PC-9 (cell line): ENCODE measurements at regions not wholly inside any gene's neighbourhood (a gene's known extent, or its start where the extent isn't known, plus 50 kb on each side); places are given as distances from the start of the nearest gene placed in this dataset.

Experiments used
- EZH2 ChIP-seq: fragments of 200-600 bp; sonication (generic); IDR thresholded peaks from 2 replicates; pipeline ENCODE4 v1.8.0; 2017; ENCODE audit warnings: antibody characterized with exemption, low read depth
- TF ChIP-seq, protein P1 (sequence below): fragments of 200-600 bp; sonication (generic); conservative IDR thresholded peaks from 2 replicates; pipeline ENCODE4 v1.6.1; 2017; ENCODE audit warnings: mixed run types, antibody characterized with exemption, mild to moderate bottlenecking, moderate library complexity

DNA sequence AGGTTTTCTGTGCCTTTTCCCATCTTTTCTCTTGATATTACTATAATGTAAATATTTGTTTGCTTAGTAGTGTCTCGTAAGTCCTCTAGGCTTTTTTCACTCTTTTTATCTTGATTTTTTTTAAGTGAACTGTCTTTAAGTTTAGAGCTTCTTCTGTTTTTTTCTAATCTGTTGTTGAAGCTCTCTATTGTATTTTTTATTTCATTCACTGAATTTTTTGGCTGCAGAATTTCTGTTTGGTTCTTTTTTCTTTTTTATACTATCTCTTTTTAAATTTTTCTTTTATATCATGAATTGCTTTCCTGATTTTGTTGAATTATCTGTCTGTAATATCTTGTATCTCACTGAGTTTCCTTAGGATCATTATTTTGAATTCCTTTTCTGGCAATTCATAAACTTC is 331.8 kb upstream of the RBMS1 start:
- no peak for TF ChIP-seq EZH2
- TF ChIP-seq, protein P1, sequence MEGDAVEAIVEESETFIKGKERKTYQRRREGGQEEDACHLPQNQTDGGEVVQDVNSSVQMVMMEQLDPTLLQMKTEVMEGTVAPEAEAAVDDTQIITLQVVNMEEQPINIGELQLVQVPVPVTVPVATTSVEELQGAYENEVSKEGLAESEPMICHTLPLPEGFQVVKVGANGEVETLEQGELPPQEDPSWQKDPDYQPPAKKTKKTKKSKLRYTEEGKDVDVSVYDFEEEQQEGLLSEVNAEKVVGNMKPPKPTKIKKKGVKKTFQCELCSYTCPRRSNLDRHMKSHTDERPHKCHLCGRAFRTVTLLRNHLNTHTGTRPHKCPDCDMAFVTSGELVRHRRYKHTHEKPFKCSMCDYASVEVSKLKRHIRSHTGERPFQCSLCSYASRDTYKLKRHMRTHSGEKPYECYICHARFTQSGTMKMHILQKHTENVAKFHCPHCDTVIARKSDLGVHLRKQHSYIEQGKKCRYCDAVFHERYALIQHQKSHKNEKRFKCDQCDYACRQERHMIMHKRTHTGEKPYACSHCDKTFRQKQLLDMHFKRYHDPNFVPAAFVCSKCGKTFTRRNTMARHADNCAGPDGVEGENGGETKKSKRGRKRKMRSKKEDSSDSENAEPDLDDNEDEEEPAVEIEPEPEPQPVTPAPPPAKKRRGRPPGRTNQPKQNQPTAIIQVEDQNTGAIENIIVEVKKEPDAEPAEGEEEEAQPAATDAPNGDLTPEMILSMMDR = no peak
